GM23338 (cell line): ENCODE measurements at regions not wholly inside any gene's neighbourhood (a gene's known extent, or its start where the extent isn't known, plus 50 kb on each side); places are given as distances from the start of the nearest gene placed in this dataset.

ENCODE experiments used
- ATAC-seq: fragments of 200-7000 bp; cut with Tn5 transposase; 3 replicates; pipeline ENCODE4 v1.9.1; 2020
- DNase-seq: peaks from one replicate; pipeline ENCODE4 v3.0.0-alpha.2; 2015; ENCODE audit warnings: low spot score
- H2AFZ ChIP-seq: fragments of 200-600 bp; sonication (generic); 2 replicates; pipeline ENCODE4 v1.8.0; 2016; ENCODE audit warnings: antibody characterized with exemption, mild to moderate bottlenecking, moderate library complexity
- H3F3A ChIP-seq: fragments of 200-600 bp; sonication (generic); replicated peaks from 2 replicates; pipeline ENCODE4 v1.8.0; 2017; ENCODE audit warnings: antibody characterized with exemption, mixed run types, low read depth
- H3K27ac ChIP-seq: fragments of 200-600 bp; sonication (generic); 2 replicates; pipeline ENCODE4 v1.6.1; 2016; ENCODE audit warnings: low read depth
- H3K27me3 ChIP-seq: fragments of 200-600 bp; sonication (generic); 2 replicates; pipeline ENCODE4 v1.8.0; 2016; ENCODE audit warnings: mild to moderate bottlenecking, mixed run types, moderate library complexity; ENCODE audit not compliant: insufficient read depth
- H3K36me3 ChIP-seq: fragments of 200-600 bp; sonication (generic); 2 replicates; pipeline ENCODE4 v1.8.0; 2016; ENCODE audit warnings: mild to moderate bottlenecking; ENCODE audit not compliant: insufficient read depth
- H3K4me1 ChIP-seq: fragments of 200-600 bp; sonication (generic); 2 replicates; pipeline ENCODE4 v1.8.0; 2016; ENCODE audit warnings: mild to moderate bottlenecking, moderate library complexity; ENCODE audit not compliant: insufficient read depth
- H3K4me2 ChIP-seq: fragments of 200-600 bp; sonication (generic); 2 replicates; pipeline ENCODE4 v1.7.1; 2017; ENCODE audit warnings: mixed run types
- H3K4me3 ChIP-seq: fragments of 200-600 bp; sonication (generic); 2 replicates; pipeline ENCODE4 v1.6.1; 2016; ENCODE audit warnings: mixed run types
- H3K79me2 ChIP-seq: fragments of 200-600 bp; sonication (generic); replicated peaks from 2 replicates; pipeline ENCODE4 v1.8.0; 2017; ENCODE audit warnings: mild to moderate bottlenecking; ENCODE audit not compliant: insufficient read depth
- H3K9me2 ChIP-seq: fragments of 200-600 bp; sonication (generic); 2 replicates; pipeline ENCODE4 v1.8.0; 2017; ENCODE audit not compliant: insufficient read depth
- H4K20me1 ChIP-seq: fragments of 200-600 bp; sonication (generic); replicated peaks from 2 replicates; pipeline ENCODE4 v1.8.0; 2017; ENCODE audit warnings: mild to moderate bottlenecking; ENCODE audit not compliant: insufficient read depth
- H3K27ac Mint-ChIP-seq: 2 replicates; pipeline ENCODE4 v1.8.0; 2020; ENCODE audit warnings: inconsistent platforms, mild to moderate bottlenecking, moderate library complexity, mixed read lengths
- H3K27me3 Mint-ChIP-seq: 3 replicates; pipeline ENCODE4 v1.8.0; 2022; ENCODE audit warnings: low read depth, mild to moderate bottlenecking, moderate library complexity, mixed read lengths, inconsistent platforms; ENCODE audit not compliant: insufficient read depth, poor library complexity
- H3K36me3 Mint-ChIP-seq: 3 replicates; pipeline ENCODE4 v1.8.0; 2021; ENCODE audit warnings: low read depth, mild to moderate bottlenecking, inconsistent platforms, moderate library complexity, mixed read lengths
- H3K4me1 Mint-ChIP-seq: 3 replicates; pipeline ENCODE4 v1.8.0; 2020; ENCODE audit warnings: mild to moderate bottlenecking, inconsistent platforms, mixed read lengths
- H3K4me3 Mint-ChIP-seq: 3 replicates; pipeline ENCODE4 v1.8.0; 2021; ENCODE audit warnings: moderate library complexity, mild to moderate bottlenecking, inconsistent platforms, mixed read lengths
- H3K9me3 Mint-ChIP-seq: 3 replicates; pipeline ENCODE4 v1.8.0; 2020; ENCODE audit warnings: moderate library complexity, mild to moderate bottlenecking, inconsistent platforms, mixed read lengths
- CREB1 ChIP-seq: fragments of 250-450 bp; sonication (Bioruptor Pico); IDR thresholded peaks from 2 replicates; pipeline ENCODE4 v1.5.0; 2020; ENCODE audit warnings: low read depth, mild to moderate bottlenecking, moderate library complexity
- CTCF ChIP-seq, 2 experiments: fragments of 200-600 bp in 1 of 2; sonication (generic) in 1 of 2; conservative IDR thresholded peaks; 2 replicates each; pipeline versions ENCODE4 v1.5.1 to v1.6.1; 2016 to 2017; ENCODE audit warnings: antibody characterized with exemption in 2 of 2, low read depth in 2 of 2, mild to moderate bottlenecking in 2 of 2, moderate library complexity in 1 of 2
- ETS1 ChIP-seq: IDR thresholded peaks from 2 replicates; pipeline ENCODE4 v1.6.1; 2016; ENCODE audit warnings: antibody characterized with exemption
- EZH2 ChIP-seq: fragments of 200-600 bp; sonication (generic); IDR thresholded peaks from one replicate; pipeline ENCODE4 v1.8.0; 2017; ENCODE audit warnings: antibody characterized with exemption, mild to moderate bottlenecking, low read depth; ENCODE audit not compliant: unreplicated experiment
- EZH2phosphoT487 ChIP-seq: fragments of 200-600 bp; sonication (generic); IDR thresholded peaks from one replicate; pipeline ENCODE4 v1.8.1; 2018; ENCODE audit warnings: antibody characterized with exemption; ENCODE audit not compliant: unreplicated experiment
- JUNB ChIP-seq: IDR thresholded peaks from one replicate; pipeline ENCODE4 v1.6.1; 2016; ENCODE audit warnings: antibody characterized with exemption; ENCODE audit not compliant: unreplicated experiment
- NANOG ChIP-seq: IDR thresholded peaks from 2 replicates; pipeline ENCODE4 v1.6.1; 2016; ENCODE audit warnings: antibody characterized with exemption, borderline replicate concordance
- POLR2AphosphoS5 ChIP-seq: IDR thresholded peaks from 2 replicates; pipeline ENCODE4 v1.6.1; 2016; ENCODE audit warnings: antibody characterized with exemption, low read depth
- REST ChIP-seq: IDR thresholded peaks from one replicate; pipeline ENCODE4 v1.6.1; 2018; ENCODE audit warnings: antibody characterized with exemption; ENCODE audit not compliant: unreplicated experiment
- STAT1 ChIP-seq: IDR thresholded peaks from one replicate; pipeline ENCODE4 v1.6.1; 2016; ENCODE audit warnings: antibody characterized with exemption; ENCODE audit not compliant: unreplicated experiment
- ZNF114 ChIP-seq: fragments of 250-450 bp; sonication (Bioruptor Pico); IDR thresholded peaks from 2 replicates; pipeline ENCODE4 v1.5.0; 2020; ENCODE audit warnings: mild to moderate bottlenecking, moderate library complexity
- ZNF331 ChIP-seq: fragments of 250-450 bp; sonication (Bioruptor Pico); IDR thresholded peaks from 2 replicates; pipeline ENCODE4 v1.5.0; 2020; ENCODE audit warnings: low read depth, mild to moderate bottlenecking, moderate library complexity
- ZNF462 ChIP-seq: fragments of 250-450 bp; sonication (Bioruptor Pico); IDR thresholded peaks from 2 replicates; pipeline ENCODE4 v1.5.0; 2020; ENCODE audit warnings: mild to moderate bottlenecking, moderate library complexity

GRCh38 chr7:9017286-9017685 is 583.9 kb downstream of the NXPH1 start:
- no peak for TF ChIP-seq EZH2
- TF ChIP-seq ZNF331 (CRISPR knock-in tag): no peak
- no peak for TF ChIP-seq ETS1
- no peak for TF ChIP-seq STAT1
- TF ChIP-seq JUNB: no peak
- no peak for TF ChIP-seq POLR2AphosphoS5
- no peak for TF ChIP-seq ZNF462 (CRISPR knock-in tag)
- no peak for TF ChIP-seq REST
- no peak for TF ChIP-seq CTCF (conservative IDR thresholded peaks at IDR 0.05; ENCODE audit: low read depth in 2 of 2)
- no peak for TF ChIP-seq CREB1 (CRISPR knock-in tag)
- no peak for TF ChIP-seq ZNF114 (CRISPR knock-in tag)
- no peak for TF ChIP-seq EZH2phosphoT487
- TF ChIP-seq NANOG: no peak
- H3K4me1 Mint-ChIP-seq: peaks cover 15% of the 10 kb centered on the region
- peaks cover 6% of the 10 kb centered on the region; the same call in 2 of the 3 replicates for H3K36me3 Mint-ChIP-seq

More at GRCh38 chr7:9017286-9017685, 583.9 kb downstream of the NXPH1 start:
- Histone ChIP-seq H2AFZ (peak overlapping the region; percentile 57; the same call in 1 of the 2 replicates), H3K9me2 (no peaks in the 10 kb centered on the region), H3K27ac (no peak overlapping the region), H3K27me3 (no peaks in the 10 kb centered on the region), H3K4me1 (peaks cover 15% of the 10 kb centered on the region), H3K4me2 (no peak overlapping the region), H3K4me3 (no peak overlapping the region), H3K36me3 (no peaks in the 10 kb centered on the region), H4K20me1 (no peaks in the 10 kb centered on the region), H3F3A (no peaks in the 10 kb centered on the region), H3K79me2 (no peaks in the 10 kb centered on the region)
- Mint-ChIP-seq H3K4me3 (no peak overlapping the region), H3K9me3 (0 out of 3 replicates have a peak, but pooled peaks cover 2% of the 10 kb centered on the region), H3K27me3 (no peaks in the 10 kb centered on the region), H3K27ac (no peak overlapping the region)
- ATAC-seq (no peak), DNase-seq (no peak)
